ENCODE measurements at regions not wholly inside any gene's neighbourhood (a gene's known extent, or its start where the extent isn't known, plus 50 kb on each side); places are given as distances from the start of the nearest gene placed in this dataset.

DNA sequence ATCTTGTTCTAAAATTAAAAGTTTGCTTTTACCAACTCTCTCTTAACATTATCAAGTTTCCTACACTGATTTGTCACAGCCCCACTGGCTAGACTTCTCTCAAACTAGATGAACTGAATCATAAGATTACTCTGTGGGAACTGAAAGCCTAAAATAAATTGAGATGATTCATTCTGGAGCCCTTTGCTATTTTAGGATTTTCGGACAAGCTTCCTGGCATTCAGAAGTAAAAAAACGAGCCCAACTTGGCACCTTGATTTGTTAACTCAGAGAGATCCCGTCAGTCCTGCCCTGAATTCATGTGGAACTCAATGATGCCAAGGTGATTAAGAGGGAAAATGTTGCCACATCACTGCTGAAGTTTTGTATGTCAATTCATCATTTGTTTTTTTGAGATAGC, 122.0 kb upstream of the NRSN1 start:
- TF ChIP-seq, protein P1, sequence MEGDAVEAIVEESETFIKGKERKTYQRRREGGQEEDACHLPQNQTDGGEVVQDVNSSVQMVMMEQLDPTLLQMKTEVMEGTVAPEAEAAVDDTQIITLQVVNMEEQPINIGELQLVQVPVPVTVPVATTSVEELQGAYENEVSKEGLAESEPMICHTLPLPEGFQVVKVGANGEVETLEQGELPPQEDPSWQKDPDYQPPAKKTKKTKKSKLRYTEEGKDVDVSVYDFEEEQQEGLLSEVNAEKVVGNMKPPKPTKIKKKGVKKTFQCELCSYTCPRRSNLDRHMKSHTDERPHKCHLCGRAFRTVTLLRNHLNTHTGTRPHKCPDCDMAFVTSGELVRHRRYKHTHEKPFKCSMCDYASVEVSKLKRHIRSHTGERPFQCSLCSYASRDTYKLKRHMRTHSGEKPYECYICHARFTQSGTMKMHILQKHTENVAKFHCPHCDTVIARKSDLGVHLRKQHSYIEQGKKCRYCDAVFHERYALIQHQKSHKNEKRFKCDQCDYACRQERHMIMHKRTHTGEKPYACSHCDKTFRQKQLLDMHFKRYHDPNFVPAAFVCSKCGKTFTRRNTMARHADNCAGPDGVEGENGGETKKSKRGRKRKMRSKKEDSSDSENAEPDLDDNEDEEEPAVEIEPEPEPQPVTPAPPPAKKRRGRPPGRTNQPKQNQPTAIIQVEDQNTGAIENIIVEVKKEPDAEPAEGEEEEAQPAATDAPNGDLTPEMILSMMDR (IDR thresholded peaks at IDR 0.05): no peak
- TF ChIP-seq POLR2A (IDR thresholded peaks at IDR 0.05): no peak
